ENCODE measurements at regions not wholly inside any gene's neighbourhood (a gene's known extent, or its start where the extent isn't known, plus 50 kb on each side); places are given as distances from the start of the nearest gene placed in this dataset.

GRCh38 chrX:47302396-47302795 is 68.0 kb upstream of the ZNF157 start:
- TF ChIP-seq CTCF (conservative IDR thresholded peaks at IDR 0.05) (no peak), EZH2 (IDR thresholded peaks at IDR 0.05; ENCODE audit: low read depth) (no peak)
